WTC11 (cell line): ENCODE measurements at regions not wholly inside any gene's neighbourhood (a gene's known extent, or its start where the extent isn't known, plus 50 kb on each side); places are given as distances from the start of the nearest gene placed in this dataset.

Experiments used
- CBFB ChIP-seq: sonication (generic); formaldehyde crosslinking; IDR thresholded peaks from 2 replicates; pipeline ENCODE4 v1.8.1; 2022; ENCODE audit warnings: mild to moderate bottlenecking, low read depth, missing genetic modification reagents
- NR1H2 ChIP-seq: sonication (generic); formaldehyde crosslinking; IDR thresholded peaks from 2 replicates; pipeline ENCODE4 v1.9.0; 2021; ENCODE audit warnings: mild to moderate bottlenecking, moderate library complexity, missing genetic modification reagents
- TP53 ChIP-seq: sonication (generic); formaldehyde crosslinking; IDR thresholded peaks from 2 replicates; pipeline ENCODE4 v1.8.1; 2023; ENCODE audit warnings: mild to moderate bottlenecking, missing genetic modification reagents
- ZNF121 ChIP-seq: sonication (generic); formaldehyde crosslinking; IDR thresholded peaks from 2 replicates; pipeline ENCODE4 v1.8.0; 2023; ENCODE audit warnings: missing genetic modification reagents
- TF ChIP-seq, protein P1 (sequence below): fragments of 200-600 bp; IDR thresholded peaks from 2 replicates; pipeline ENCODE4 v1.8.0; 2022; ENCODE audit warnings: antibody characterized with exemption
- TF ChIP-seq, protein P2 (sequence below): sonication (generic); formaldehyde crosslinking; IDR thresholded peaks from 2 replicates; pipeline ENCODE4 v1.8.1; 2023; ENCODE audit warnings: mild to moderate bottlenecking, missing genetic modification reagents, borderline replicate concordance
- TF ChIP-seq, protein P3 (sequence below): sonication (generic); formaldehyde crosslinking; IDR thresholded peaks from 2 replicates; pipeline ENCODE4 v1.8.1; 2023; ENCODE audit warnings: mild to moderate bottlenecking, missing genetic modification reagents

DNA sequence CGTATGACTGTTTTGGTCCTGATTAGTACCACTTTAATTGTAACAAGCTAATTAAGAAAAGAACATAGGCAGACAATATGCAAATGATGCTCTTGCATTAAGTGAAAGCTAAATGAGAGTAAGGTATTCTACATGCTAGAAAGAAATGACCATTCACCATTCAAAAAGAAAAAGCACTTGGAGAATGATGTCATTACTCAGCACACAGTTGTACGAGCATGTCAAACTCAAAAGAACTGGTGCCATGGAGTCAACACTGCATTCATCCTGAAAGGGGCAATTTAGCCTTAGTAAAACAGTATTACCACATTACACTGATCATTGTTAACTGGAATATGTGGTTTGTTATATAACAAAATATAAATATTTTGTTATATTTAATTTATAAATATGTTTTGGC is 136.2 kb upstream of the CTTNBP2 start:
- TF ChIP-seq, protein P1, sequence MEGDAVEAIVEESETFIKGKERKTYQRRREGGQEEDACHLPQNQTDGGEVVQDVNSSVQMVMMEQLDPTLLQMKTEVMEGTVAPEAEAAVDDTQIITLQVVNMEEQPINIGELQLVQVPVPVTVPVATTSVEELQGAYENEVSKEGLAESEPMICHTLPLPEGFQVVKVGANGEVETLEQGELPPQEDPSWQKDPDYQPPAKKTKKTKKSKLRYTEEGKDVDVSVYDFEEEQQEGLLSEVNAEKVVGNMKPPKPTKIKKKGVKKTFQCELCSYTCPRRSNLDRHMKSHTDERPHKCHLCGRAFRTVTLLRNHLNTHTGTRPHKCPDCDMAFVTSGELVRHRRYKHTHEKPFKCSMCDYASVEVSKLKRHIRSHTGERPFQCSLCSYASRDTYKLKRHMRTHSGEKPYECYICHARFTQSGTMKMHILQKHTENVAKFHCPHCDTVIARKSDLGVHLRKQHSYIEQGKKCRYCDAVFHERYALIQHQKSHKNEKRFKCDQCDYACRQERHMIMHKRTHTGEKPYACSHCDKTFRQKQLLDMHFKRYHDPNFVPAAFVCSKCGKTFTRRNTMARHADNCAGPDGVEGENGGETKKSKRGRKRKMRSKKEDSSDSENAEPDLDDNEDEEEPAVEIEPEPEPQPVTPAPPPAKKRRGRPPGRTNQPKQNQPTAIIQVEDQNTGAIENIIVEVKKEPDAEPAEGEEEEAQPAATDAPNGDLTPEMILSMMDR = no peak
- TF ChIP-seq ZNF121 (CRISPR knock-in tag) (no peak), CBFB (CRISPR knock-in tag) (no peak), NR1H2 (no peak), TP53 (CRISPR knock-in tag) (no peak)
- TF ChIP-seq, protein P2, sequence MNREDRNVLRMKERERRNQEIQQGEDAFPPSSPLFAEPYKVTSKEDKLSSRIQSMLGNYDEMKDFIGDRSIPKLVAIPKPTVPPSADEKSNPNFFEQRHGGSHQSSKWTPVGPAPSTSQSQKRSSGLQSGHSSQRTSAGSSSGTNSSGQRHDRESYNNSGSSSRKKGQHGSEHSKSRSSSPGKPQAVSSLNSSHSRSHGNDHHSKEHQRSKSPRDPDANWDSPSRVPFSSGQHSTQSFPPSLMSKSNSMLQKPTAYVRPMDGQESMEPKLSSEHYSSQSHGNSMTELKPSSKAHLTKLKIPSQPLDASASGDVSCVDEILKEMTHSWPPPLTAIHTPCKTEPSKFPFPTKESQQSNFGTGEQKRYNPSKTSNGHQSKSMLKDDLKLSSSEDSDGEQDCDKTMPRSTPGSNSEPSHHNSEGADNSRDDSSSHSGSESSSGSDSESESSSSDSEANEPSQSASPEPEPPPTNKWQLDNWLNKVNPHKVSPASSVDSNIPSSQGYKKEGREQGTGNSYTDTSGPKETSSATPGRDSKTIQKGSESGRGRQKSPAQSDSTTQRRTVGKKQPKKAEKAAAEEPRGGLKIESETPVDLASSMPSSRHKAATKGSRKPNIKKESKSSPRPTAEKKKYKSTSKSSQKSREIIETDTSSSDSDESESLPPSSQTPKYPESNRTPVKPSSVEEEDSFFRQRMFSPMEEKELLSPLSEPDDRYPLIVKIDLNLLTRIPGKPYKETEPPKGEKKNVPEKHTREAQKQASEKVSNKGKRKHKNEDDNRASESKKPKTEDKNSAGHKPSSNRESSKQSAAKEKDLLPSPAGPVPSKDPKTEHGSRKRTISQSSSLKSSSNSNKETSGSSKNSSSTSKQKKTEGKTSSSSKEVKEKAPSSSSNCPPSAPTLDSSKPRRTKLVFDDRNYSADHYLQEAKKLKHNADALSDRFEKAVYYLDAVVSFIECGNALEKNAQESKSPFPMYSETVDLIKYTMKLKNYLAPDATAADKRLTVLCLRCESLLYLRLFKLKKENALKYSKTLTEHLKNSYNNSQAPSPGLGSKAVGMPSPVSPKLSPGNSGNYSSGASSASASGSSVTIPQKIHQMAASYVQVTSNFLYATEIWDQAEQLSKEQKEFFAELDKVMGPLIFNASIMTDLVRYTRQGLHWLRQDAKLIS (CRISPR knock-in tag) = no peak
- TF ChIP-seq, protein P3, sequence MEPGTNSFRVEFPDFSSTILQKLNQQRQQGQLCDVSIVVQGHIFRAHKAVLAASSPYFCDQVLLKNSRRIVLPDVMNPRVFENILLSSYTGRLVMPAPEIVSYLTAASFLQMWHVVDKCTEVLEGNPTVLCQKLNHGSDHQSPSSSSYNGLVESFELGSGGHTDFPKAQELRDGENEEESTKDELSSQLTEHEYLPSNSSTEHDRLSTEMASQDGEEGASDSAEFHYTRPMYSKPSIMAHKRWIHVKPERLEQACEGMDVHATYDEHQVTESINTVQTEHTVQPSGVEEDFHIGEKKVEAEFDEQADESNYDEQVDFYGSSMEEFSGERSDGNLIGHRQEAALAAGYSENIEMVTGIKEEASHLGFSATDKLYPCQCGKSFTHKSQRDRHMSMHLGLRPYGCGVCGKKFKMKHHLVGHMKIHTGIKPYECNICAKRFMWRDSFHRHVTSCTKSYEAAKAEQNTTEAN (CRISPR knock-in tag) = no peak
